Neural cell (in vitro differentiated cells): ENCODE measurements at regions not wholly inside any gene's neighbourhood (a gene's known extent, or its start where the extent isn't known, plus 50 kb on each side); places are given as distances from the start of the nearest gene placed in this dataset.

Experiments used
- H2AFZ ChIP-seq: fragments of 200-600, 300-800 bp; sonication (generic), shearing (Covaris generic); 2 replicates; pipeline ENCODE4 v1.6.0; 2014; ENCODE audit warnings: low read depth, mild to moderate bottlenecking, antibody characterized with exemption, low read length, moderate library complexity
- H3F3A ChIP-seq: fragments of 200-600 bp; shearing (Covaris generic); 2 replicates; pipeline ENCODE4 v1.6.1; 2016; ENCODE audit warnings: mild to moderate bottlenecking, moderate library complexity, mixed read lengths, antibody characterized with exemption, low read length; ENCODE audit not compliant: insufficient read depth, poor library complexity, severe bottlenecking
- H3K27ac ChIP-seq: fragments of 200-600, 300-800 bp; sonication (generic), shearing (Covaris generic); 2 replicates; pipeline ENCODE4 v1.5.1; 2014; ENCODE audit warnings: mild to moderate bottlenecking, low read length, moderate library complexity
- H3K27me3 ChIP-seq: fragments of 300-800, 200-600 bp; sonication (generic), shearing (Covaris generic); 2 replicates; pipeline ENCODE4 v1.6.0; 2014; ENCODE audit warnings: mild to moderate bottlenecking, low read depth, low read length, moderate library complexity; ENCODE audit not compliant: insufficient read depth
- H3K36me3 ChIP-seq: fragments of 300-800, 200-600 bp; sonication (generic), shearing (Covaris generic); 2 replicates; pipeline ENCODE4 v1.5.1; 2014; ENCODE audit warnings: mild to moderate bottlenecking, antibody characterized with exemption, low read length, moderate library complexity; ENCODE audit not compliant: insufficient read depth
- H3K4me2 ChIP-seq: fragments of 300-800, 200-600 bp; sonication (generic), shearing (Covaris generic); 2 replicates; pipeline ENCODE4 v1.6.0; 2014; ENCODE audit warnings: mild to moderate bottlenecking, low read length
- H3K4me3 ChIP-seq: fragments of 300-800, 200-600 bp; sonication (generic), shearing (Covaris generic); 2 replicates; pipeline ENCODE4 v1.5.1; 2014; ENCODE audit warnings: mild to moderate bottlenecking, low read length, moderate library complexity
- H3K79me2 ChIP-seq: fragments of 200-600 bp; shearing (Covaris generic); replicated peaks from 2 replicates; pipeline ENCODE4 v1.6.0; 2014; ENCODE audit warnings: mild to moderate bottlenecking, low read length, moderate library complexity; ENCODE audit not compliant: insufficient read depth
- H3K9ac ChIP-seq: fragments of 300-800, 200-600 bp; sonication (generic), shearing (Covaris generic); 2 replicates; pipeline ENCODE4 v1.6.1; 2016; ENCODE audit warnings: mild to moderate bottlenecking, low read length, mixed read lengths
- H3K9me2 ChIP-seq: fragments of 200-600 bp; shearing (Covaris generic); 2 replicates; pipeline ENCODE4 v1.6.1; 2016; ENCODE audit warnings: mild to moderate bottlenecking, low read length, mixed read lengths; ENCODE audit not compliant: insufficient read depth
- H3K9me3 ChIP-seq: fragments of 200-600, 300-800 bp; sonication (generic), shearing (Covaris generic); 2 replicates; pipeline ENCODE4 v1.6.1; 2016; ENCODE audit warnings: mild to moderate bottlenecking, mixed run types, low read length, moderate library complexity, mixed read lengths
- H4K20me1 ChIP-seq: fragments of 200-600 bp; shearing (Covaris generic); 2 replicates; pipeline ENCODE4 v1.6.1; 2016; ENCODE audit warnings: mild to moderate bottlenecking, mixed run types; ENCODE audit not compliant: insufficient read depth
- EP300 ChIP-seq: fragments of 450-650 bp; conservative IDR thresholded peaks from 2 replicates; pipeline ENCODE4 v1.6.1; 2014; ENCODE audit warnings: antibody characterized with exemption, mild to moderate bottlenecking, moderate library complexity; ENCODE audit not compliant: poor library complexity, severe bottlenecking
- EZH2 ChIP-seq: fragments of 200-600, 300-800 bp; shearing (Covaris generic), sonication (generic); IDR thresholded peaks from 2 replicates; pipeline ENCODE4 v1.6.1; 2014; ENCODE audit warnings: antibody characterized with exemption, low read length, borderline replicate concordance, mild to moderate bottlenecking; ENCODE audit not compliant: insufficient read depth, poor library complexity, severe bottlenecking
- MXI1 ChIP-seq: fragments of 450-650 bp; conservative IDR thresholded peaks from 2 replicates; pipeline ENCODE4 v1.6.1; 2014; ENCODE audit warnings: antibody characterized with exemption, mild to moderate bottlenecking; ENCODE audit not compliant: poor library complexity, severe bottlenecking
- POLR2AphosphoS5 ChIP-seq: IDR thresholded peaks from 2 replicates; pipeline ENCODE4 v1.6.1; 2012
- RAD21 ChIP-seq: fragments of 450-650 bp; conservative IDR thresholded peaks from 2 replicates; pipeline ENCODE4 v1.6.1; 2014; ENCODE audit warnings: antibody characterized with exemption, mild to moderate bottlenecking, moderate library complexity
- SMC3 ChIP-seq: fragments of 450-650 bp; conservative IDR thresholded peaks from 2 replicates; pipeline ENCODE4 v1.6.1; 2014; ENCODE audit warnings: antibody characterized with exemption, mild to moderate bottlenecking, moderate library complexity; ENCODE audit not compliant: poor library complexity
- TAF1 ChIP-seq: IDR thresholded peaks from 2 replicates; pipeline ENCODE4 v1.6.1; 2012; ENCODE audit warnings: low read depth
- TF ChIP-seq, protein P1 (sequence below): fragments of 450-650 bp; IDR thresholded peaks from 2 replicates; pipeline ENCODE4 v1.5.1; 2014; ENCODE audit warnings: antibody characterized with exemption, mild to moderate bottlenecking, moderate library complexity; ENCODE audit not compliant: poor library complexity, severe bottlenecking
- TF ChIP-seq, protein P2 (sequence below): IDR thresholded peaks from 2 replicates; pipeline ENCODE4 v1.6.1; 2012; ENCODE audit warnings: borderline replicate concordance

DNA sequence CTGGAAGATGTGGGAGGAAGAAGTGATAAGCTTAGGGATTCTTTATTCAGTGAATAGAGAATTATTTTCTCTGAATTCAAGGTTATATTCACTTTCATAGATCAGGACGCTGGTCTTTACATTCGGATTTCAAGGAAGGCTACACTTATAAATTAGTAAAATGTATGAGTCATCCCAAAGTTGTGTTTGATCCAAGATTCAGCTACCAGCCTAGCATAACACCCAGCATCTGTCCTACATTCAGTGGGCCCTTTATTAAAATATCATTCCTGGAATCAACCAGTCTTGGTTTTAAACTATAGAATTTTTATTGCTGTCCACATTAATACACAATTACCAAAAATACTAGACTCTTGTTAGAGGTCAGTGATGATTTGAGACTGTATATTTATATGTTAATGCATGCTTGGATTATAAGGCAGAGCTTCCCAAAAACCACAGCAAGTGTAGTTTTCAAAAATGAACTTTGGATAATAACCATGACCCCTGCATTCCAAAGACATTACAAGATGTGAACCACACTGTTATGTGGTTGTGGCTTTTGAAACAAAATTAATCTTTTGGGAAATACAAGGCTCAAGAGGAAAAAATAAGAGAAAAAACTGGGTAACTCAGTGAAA is 210.7 kb upstream of the CNR1 start:
- H4K20me1 ChIP-seq, result no peaks in the 10 kb centered on the region
- no peak overlapping the region for H3K27ac ChIP-seq
- H3K27me3 ChIP-seq, result no peaks in the 10 kb centered on the region
- H3K79me2 ChIP-seq, result no peaks in the 10 kb centered on the region
- H3K4me2 ChIP-seq, result no peak overlapping the region
- no peaks in the 10 kb centered on the region for H3K36me3 ChIP-seq
- no peaks in the 10 kb centered on the region for H3K9me3 ChIP-seq
- no peak for TF ChIP-seq RAD21
- no peak for TF ChIP-seq EZH2
- TF ChIP-seq SMC3, result no peak
- TF ChIP-seq, protein P1, sequence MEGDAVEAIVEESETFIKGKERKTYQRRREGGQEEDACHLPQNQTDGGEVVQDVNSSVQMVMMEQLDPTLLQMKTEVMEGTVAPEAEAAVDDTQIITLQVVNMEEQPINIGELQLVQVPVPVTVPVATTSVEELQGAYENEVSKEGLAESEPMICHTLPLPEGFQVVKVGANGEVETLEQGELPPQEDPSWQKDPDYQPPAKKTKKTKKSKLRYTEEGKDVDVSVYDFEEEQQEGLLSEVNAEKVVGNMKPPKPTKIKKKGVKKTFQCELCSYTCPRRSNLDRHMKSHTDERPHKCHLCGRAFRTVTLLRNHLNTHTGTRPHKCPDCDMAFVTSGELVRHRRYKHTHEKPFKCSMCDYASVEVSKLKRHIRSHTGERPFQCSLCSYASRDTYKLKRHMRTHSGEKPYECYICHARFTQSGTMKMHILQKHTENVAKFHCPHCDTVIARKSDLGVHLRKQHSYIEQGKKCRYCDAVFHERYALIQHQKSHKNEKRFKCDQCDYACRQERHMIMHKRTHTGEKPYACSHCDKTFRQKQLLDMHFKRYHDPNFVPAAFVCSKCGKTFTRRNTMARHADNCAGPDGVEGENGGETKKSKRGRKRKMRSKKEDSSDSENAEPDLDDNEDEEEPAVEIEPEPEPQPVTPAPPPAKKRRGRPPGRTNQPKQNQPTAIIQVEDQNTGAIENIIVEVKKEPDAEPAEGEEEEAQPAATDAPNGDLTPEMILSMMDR, result no peak
- no peak for TF ChIP-seq POLR2AphosphoS5
- TF ChIP-seq EP300, result no peak
- no peak for TF ChIP-seq MXI1
- TF ChIP-seq, protein P2, sequence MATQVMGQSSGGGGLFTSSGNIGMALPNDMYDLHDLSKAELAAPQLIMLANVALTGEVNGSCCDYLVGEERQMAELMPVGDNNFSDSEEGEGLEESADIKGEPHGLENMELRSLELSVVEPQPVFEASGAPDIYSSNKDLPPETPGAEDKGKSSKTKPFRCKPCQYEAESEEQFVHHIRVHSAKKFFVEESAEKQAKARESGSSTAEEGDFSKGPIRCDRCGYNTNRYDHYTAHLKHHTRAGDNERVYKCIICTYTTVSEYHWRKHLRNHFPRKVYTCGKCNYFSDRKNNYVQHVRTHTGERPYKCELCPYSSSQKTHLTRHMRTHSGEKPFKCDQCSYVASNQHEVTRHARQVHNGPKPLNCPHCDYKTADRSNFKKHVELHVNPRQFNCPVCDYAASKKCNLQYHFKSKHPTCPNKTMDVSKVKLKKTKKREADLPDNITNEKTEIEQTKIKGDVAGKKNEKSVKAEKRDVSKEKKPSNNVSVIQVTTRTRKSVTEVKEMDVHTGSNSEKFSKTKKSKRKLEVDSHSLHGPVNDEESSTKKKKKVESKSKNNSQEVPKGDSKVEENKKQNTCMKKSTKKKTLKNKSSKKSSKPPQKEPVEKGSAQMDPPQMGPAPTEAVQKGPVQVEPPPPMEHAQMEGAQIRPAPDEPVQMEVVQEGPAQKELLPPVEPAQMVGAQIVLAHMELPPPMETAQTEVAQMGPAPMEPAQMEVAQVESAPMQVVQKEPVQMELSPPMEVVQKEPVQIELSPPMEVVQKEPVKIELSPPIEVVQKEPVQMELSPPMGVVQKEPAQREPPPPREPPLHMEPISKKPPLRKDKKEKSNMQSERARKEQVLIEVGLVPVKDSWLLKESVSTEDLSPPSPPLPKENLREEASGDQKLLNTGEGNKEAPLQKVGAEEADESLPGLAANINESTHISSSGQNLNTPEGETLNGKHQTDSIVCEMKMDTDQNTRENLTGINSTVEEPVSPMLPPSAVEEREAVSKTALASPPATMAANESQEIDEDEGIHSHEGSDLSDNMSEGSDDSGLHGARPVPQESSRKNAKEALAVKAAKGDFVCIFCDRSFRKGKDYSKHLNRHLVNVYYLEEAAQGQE, result no peak
- no peak for TF ChIP-seq TAF1
- no peaks in the 10 kb centered on the region for H3K9me2 ChIP-seq
- H3K4me3 ChIP-seq, result no peak overlapping the region
- no peak overlapping the region for H3K9ac ChIP-seq
- H2AFZ ChIP-seq, result no peak overlapping the region
- H3F3A ChIP-seq, result no peaks in the 10 kb centered on the region

DNA sequence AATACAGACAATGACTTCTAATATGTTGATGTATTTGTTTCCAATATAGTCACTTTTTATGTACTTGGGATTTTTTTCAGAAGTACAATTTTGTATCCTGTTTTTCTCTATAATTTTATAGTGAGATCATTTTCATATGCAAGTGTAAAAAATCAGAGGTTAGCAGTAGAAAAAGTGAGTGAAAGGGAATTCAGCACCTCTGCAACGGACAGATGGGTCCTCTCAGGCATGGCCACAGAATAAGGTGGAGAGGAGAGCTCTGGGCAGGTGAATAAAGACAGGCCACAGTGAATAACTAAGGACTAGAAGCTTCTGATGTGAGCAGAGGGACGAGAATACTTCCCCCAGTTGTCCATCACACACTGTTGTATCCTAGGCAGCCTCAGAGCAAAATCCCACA is 210.1 kb upstream of the CNR1 start:
- no peaks in the 10 kb centered on the region for H3F3A ChIP-seq
- H3K9ac ChIP-seq, result no peak overlapping the region
- no peaks in the 10 kb centered on the region for H4K20me1 ChIP-seq
- H3K9me2 ChIP-seq, result no peaks in the 10 kb centered on the region
- TF ChIP-seq MXI1 (no peak), RAD21 (no peak), POLR2AphosphoS5 (no peak), TAF1 (no peak), SMC3 (no peak), EZH2 (no peak)
- TF ChIP-seq, protein P2, result no peak
- TF ChIP-seq, protein P1, result no peak
- H3K9me3 ChIP-seq, result no peaks in the 10 kb centered on the region
- no peaks in the 10 kb centered on the region for H3K36me3 ChIP-seq
- H3K79me2 ChIP-seq, result no peaks in the 10 kb centered on the region
- H3K4me2 ChIP-seq, result no peak overlapping the region
- no peak overlapping the region for H3K27ac ChIP-seq
- no peak overlapping the region for H2AFZ ChIP-seq
- H3K27me3 ChIP-seq, result no peaks in the 10 kb centered on the region
- H3K4me3 ChIP-seq, result no peak overlapping the region
